Neuronal stem cell (in vitro differentiated cells): ENCODE measurements at regions not wholly inside any gene's neighbourhood (a gene's known extent, or its start where the extent isn't known, plus 50 kb on each side); places are given as distances from the start of the nearest gene placed in this dataset.
A peak's percentile ranks its signal among the peaks of the same experiment; 100 is the strongest.

ENCODE experiments used
- DNase-seq: peaks from one replicate; pipeline ENCODE4 v3.0.0-alpha.2; 2013; ENCODE audit warnings: low spot score
- H2AFZ ChIP-seq: one replicate; pipeline ENCODE4 v1.6.1; 2013; ENCODE audit warnings: mild to moderate bottlenecking, low read length, inconsistent platforms
- H2AK5ac ChIP-seq: 2 replicates; pipeline ENCODE4 v1.6.1; 2013; ENCODE audit warnings: low read depth, mild to moderate bottlenecking, inconsistent platforms, low read length, moderate library complexity, mixed read lengths
- H2BK120ac ChIP-seq: 2 replicates; pipeline ENCODE4 v1.6.1; 2013; ENCODE audit warnings: low read depth, mild to moderate bottlenecking, inconsistent platforms, low read length, moderate library complexity, mixed read lengths
- H2BK12ac ChIP-seq: one replicate; pipeline ENCODE4 v1.6.1; 2013; ENCODE audit warnings: low read length, inconsistent platforms
- H2BK15ac ChIP-seq: 2 replicates; pipeline ENCODE4 v1.6.1; 2013; ENCODE audit warnings: mild to moderate bottlenecking, low read length, inconsistent platforms, mixed read lengths
- H2BK5ac ChIP-seq: one replicate; pipeline ENCODE4 v1.6.1; 2013; ENCODE audit warnings: inconsistent platforms, mild to moderate bottlenecking, low read length, moderate library complexity
- H3K14ac ChIP-seq: one replicate; pipeline ENCODE4 v1.6.1; 2013; ENCODE audit warnings: low read length, inconsistent platforms
- H3K18ac ChIP-seq: 2 replicates; pipeline ENCODE4 v1.6.1; 2013; ENCODE audit warnings: low read length, inconsistent platforms
- H3K23ac ChIP-seq: 2 replicates; pipeline ENCODE4 v1.6.1; 2013; ENCODE audit warnings: low read depth, mild to moderate bottlenecking, mixed read lengths, low read length, inconsistent platforms; ENCODE audit not compliant: poor library complexity
- H3K27ac ChIP-seq: replicated peaks from 3 replicates; pipeline ENCODE4 v1.5.1; 2013; ENCODE audit warnings: low read length, inconsistent platforms
- H3K27me3 ChIP-seq, 3 experiments: 2 replicates each; pipeline ENCODE4 v1.6.1; 2013; ENCODE audit warnings: low read length in 3 of 3, mild to moderate bottlenecking in 2 of 3, inconsistent platforms in 1 of 3, low read depth in 1 of 3, mixed read lengths in 1 of 3, moderate library complexity in 1 of 3; ENCODE audit not compliant: control insufficient read depth in 3 of 3, insufficient read depth in 3 of 3
- H3K36me3 ChIP-seq, 2 donors: replicated peaks in 1 of 2; 2 replicates each; pipeline ENCODE4 v1.6.1; 2013; ENCODE audit warnings: low read length in 2 of 2; ENCODE audit not compliant: control insufficient read depth in 2 of 2, insufficient read depth in 2 of 2
- H3K4ac ChIP-seq: 2 replicates; pipeline ENCODE4 v1.6.1; 2013; ENCODE audit warnings: inconsistent platforms, mild to moderate bottlenecking, low read length, moderate library complexity
- H3K4me1 ChIP-seq, 2 donors: 1 replicate in 1 of 2; 2 replicates in 1 of 2; pipeline ENCODE4 v1.6.1; 2013; ENCODE audit warnings: low read length in 2 of 2, low read depth in 1 of 2; ENCODE audit not compliant: control insufficient read depth in 2 of 2, insufficient read depth in 1 of 2
- H3K4me2 ChIP-seq: one replicate; pipeline ENCODE4 v1.6.1; 2013; ENCODE audit warnings: mild to moderate bottlenecking, low read length, inconsistent platforms; ENCODE audit not compliant: insufficient read depth, poor library complexity, severe bottlenecking
- H3K4me3 ChIP-seq, 2 donors: 2 replicates each; pipeline ENCODE4 v1.5.1; 2013; ENCODE audit warnings: low read length in 2 of 2, mild to moderate bottlenecking in 2 of 2, inconsistent platforms in 1 of 2, moderate library complexity in 1 of 2
- H3K79me1 ChIP-seq: one replicate; pipeline ENCODE4 v1.6.1; 2013; ENCODE audit warnings: low read depth, mild to moderate bottlenecking, inconsistent platforms, low read length, moderate library complexity
- H3K9ac ChIP-seq: one replicate; pipeline ENCODE4 v1.6.1; 2013; ENCODE audit warnings: mild to moderate bottlenecking, low read depth, low read length, inconsistent platforms; ENCODE audit not compliant: poor library complexity
- H3K9me3 ChIP-seq, 2 donors: replicated peaks in 1 of 2; 2 replicates each; pipeline versions ENCODE3 to v1.6.1; 2013; ENCODE audit warnings: low read length in 2 of 2, mild to moderate bottlenecking in 2 of 2, inconsistent platforms in 1 of 2, low read depth in 1 of 2, mixed read lengths in 1 of 2, moderate library complexity in 1 of 2; ENCODE audit not compliant: control insufficient read depth in 2 of 2, insufficient read depth in 1 of 2
- H4K8ac ChIP-seq: one replicate; pipeline ENCODE4 v1.6.1; 2013; ENCODE audit warnings: low read depth, mild to moderate bottlenecking, inconsistent platforms, low read length, moderate library complexity
- H4K91ac ChIP-seq: one replicate; pipeline ENCODE4 v1.6.1; 2013; ENCODE audit warnings: low read length, low read depth, mild to moderate bottlenecking, inconsistent platforms; ENCODE audit not compliant: poor library complexity
- WGBS, 2 donors: extraction: QIAGEN DNeasy Blood & Tissue Kit; methylation state at CpG; one replicate each; pipeline ENCODE4 v1.1.7; 2013; ENCODE audit warnings: missing lambda C conversion rate in 2 of 2, mixed read lengths in 1 of 2; ENCODE audit not compliant: insufficient read length in 2 of 2, insufficient replicate concordance in 1 of 2; ENCODE audit errors: extremely low coverage in 2 of 2; 5-methylcytosine and 5-hydroxymethylcytosine counted together

DNA sequence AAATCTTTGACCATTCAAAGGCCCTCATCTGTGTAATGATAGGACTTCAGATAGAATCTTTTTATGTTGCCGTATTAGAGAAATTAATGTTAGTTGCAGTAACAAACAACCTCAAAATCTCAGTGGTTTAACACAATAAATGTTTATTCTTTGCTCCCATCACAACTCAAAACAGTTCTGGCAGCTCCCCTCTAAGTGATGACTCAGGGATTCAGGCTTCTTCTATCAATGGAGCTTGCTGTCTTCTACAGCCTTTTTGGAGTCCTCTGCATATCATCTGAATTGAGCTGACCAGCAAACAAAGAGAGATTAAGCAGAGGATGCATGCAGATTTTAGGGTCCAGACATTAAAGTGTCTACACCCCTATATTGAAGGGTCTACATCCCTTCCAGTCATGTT, 59.1 kb upstream of the RAB3GAP2 start:
- no peak overlapping the region for H2AK5ac ChIP-seq
- no peak overlapping the region for H3K14ac ChIP-seq
- no peak overlapping the region for H4K8ac ChIP-seq
- H3K4me2 ChIP-seq: no peak overlapping the region
- no peak overlapping the region for H3K27ac ChIP-seq
- H3K18ac ChIP-seq: no peak overlapping the region
- no peak overlapping the region for H2BK15ac ChIP-seq
- H3K79me1 ChIP-seq: no peaks in the 10 kb centered on the region
- H2BK5ac ChIP-seq: no peak overlapping the region
- peaks cover 0 to 5% (median 0%) of the 10 kb centered on the region in 3 experiments for H3K27me3 ChIP-seq
- WGBS, 2 donors: no CpG with 5 or more reads among the region's 1 CpG
- H3K4me3 ChIP-seq: no peak overlapping the region
- no peaks in the 10 kb centered on the region for H3K36me3 ChIP-seq
- no peak overlapping the region for H2BK120ac ChIP-seq
- no peak overlapping the region for H2AFZ ChIP-seq
- H4K91ac ChIP-seq: no peak overlapping the region
- DNase-seq: no peak
- H2BK12ac ChIP-seq: no peak overlapping the region
- no peak overlapping the region for H3K4ac ChIP-seq
- no peak overlapping the region for H3K23ac ChIP-seq
- H3K9me3 ChIP-seq: no peaks in the 10 kb centered on the region
- H3K9ac ChIP-seq: no peak overlapping the region
- peaks cover 0 to 2% of the 10 kb centered on the region in 2 donors for H3K4me1 ChIP-seq

DNA sequence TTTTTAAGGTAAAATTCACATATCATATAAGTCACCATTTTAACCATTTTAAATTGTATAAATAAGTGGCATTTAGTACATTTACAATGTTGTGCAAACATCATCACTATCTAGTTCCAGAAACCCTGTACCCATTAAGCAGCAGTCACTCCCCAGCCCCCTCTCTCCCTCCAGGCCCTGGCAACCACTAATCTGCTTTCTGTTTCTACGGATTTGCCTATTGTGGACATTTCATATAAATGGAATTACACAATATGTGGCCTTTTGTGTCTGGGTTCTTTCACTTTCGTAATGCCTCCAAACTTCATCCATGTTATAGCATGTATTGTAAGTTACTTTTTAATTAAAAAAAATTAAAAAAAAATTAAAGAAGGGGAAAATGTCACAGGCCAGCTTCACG, 58.0 kb upstream of the RAB3GAP2 start:
- Histone ChIP-seq H2BK5ac (no peak overlapping the region), H3K4me3 (no peak overlapping the region)
- no peak for DNase-seq

DNA sequence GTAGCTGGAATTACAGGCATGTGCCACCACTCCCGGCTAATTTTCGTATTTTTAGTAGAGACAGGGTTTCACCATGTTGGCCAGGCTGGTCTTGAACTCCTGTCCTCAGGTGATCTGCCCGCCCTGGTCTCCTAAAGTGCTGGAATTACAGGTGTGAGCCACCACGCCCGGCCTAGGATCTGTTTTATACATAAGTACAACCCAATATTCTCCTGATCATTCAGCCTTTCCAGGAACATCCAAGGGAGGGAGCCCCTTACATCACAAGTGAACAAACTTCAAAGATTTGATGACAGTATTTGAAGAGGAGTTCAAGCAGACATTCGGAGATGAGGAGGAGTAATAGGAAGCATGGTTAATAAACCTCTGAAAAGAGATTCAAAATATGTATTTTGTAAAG, 54.9 kb upstream of the RAB3GAP2 start:
- WGBS, 2 donors: no CpG with 5 or more reads among the region's 6 CpGs
- no peak overlapping the region for H3K4me3 ChIP-seq
- no peak overlapping the region for H4K91ac ChIP-seq
- H3K23ac ChIP-seq: no peak overlapping the region
- H3K9me3 ChIP-seq: no peaks in the 10 kb centered on the region
- no peak overlapping the region for H2BK12ac ChIP-seq
- no peak overlapping the region for H3K14ac ChIP-seq
- no peak overlapping the region for H2AFZ ChIP-seq
- no peak overlapping the region for H2AK5ac ChIP-seq
- H3K4me2 ChIP-seq: no peak overlapping the region
- H3K4ac ChIP-seq: no peak overlapping the region
- no peaks in the 10 kb centered on the region for H3K36me3 ChIP-seq
- H3K18ac ChIP-seq: no peak overlapping the region
- no peak overlapping the region for H3K27ac ChIP-seq
- no peak overlapping the region for H2BK5ac ChIP-seq
- peaks cover 0 to 2% of the 10 kb centered on the region in 2 donors for H3K4me1 ChIP-seq
- H4K8ac ChIP-seq: no peak overlapping the region
- H3K9ac ChIP-seq: no peak overlapping the region
- no peak overlapping the region for H2BK120ac ChIP-seq
- no peaks in the 10 kb centered on the region for H3K79me1 ChIP-seq
- peaks cover 0 to 5% (median 0%) of the 10 kb centered on the region in 3 experiments for H3K27me3 ChIP-seq
- DNase-seq: no peak
- H2BK15ac ChIP-seq: no peak overlapping the region

More for the DNA sequence above, 58.0 kb upstream of the RAB3GAP2 start:
- H3K4me1 ChIP-seq: peaks cover 0 to 2% of the 10 kb centered on the region in 2 donors
- H3K14ac ChIP-seq: no peak overlapping the region
- H3K27ac ChIP-seq: no peak overlapping the region
- peaks cover 0 to 5% (median 0%) of the 10 kb centered on the region in 3 experiments for H3K27me3 ChIP-seq
- no peak overlapping the region for H2AFZ ChIP-seq
- H3K4ac ChIP-seq: no peak overlapping the region
- WGBS, 2 donors: no CpG with 5 or more reads among the region's 3 CpGs
- no peak overlapping the region for H4K91ac ChIP-seq
- no peak overlapping the region for H2AK5ac ChIP-seq
- H3K23ac ChIP-seq: no peak overlapping the region
- H2BK15ac ChIP-seq: no peak overlapping the region
- H3K36me3 ChIP-seq: no peaks in the 10 kb centered on the region
- H3K79me1 ChIP-seq: no peaks in the 10 kb centered on the region
- no peak overlapping the region for H4K8ac ChIP-seq
- no peak overlapping the region for H2BK120ac ChIP-seq
- H3K18ac ChIP-seq: no peak overlapping the region
- no peaks in the 10 kb centered on the region for H3K9me3 ChIP-seq
- H3K9ac ChIP-seq: no peak overlapping the region
- no peak overlapping the region for H2BK12ac ChIP-seq
- H3K4me2 ChIP-seq: no peak overlapping the region

DNA sequence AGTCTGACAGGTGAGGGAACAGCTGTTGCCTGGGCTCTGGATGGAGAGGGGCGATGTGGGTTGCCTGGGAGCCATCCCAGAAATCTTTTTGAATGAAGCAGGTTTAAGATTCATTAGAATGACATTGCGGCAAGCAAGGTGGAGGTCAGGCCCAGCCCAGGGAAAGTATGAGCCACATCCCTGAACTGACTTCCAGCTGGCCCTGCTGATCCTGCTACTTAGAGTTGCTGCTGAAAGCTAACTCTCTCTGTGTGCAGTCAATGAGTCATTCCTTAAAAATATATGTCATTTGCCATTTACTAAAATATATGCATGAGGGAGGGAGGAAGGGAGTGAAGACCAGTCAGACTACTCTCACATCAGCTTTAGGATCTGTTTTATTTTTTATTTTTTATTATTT, 54.3 kb upstream of the RAB3GAP2 start:
- Histone ChIP-seq H3K18ac (no peak overlapping the region), H3K27ac (no peak overlapping the region), H3K4ac (no peak overlapping the region), H4K91ac (no peak overlapping the region), H2BK12ac (no peak overlapping the region), H2BK5ac (no peak overlapping the region), H3K27me3 (peaks cover 0 to 9% (median 0%) of the 10 kb centered on the region in 3 experiments), H3K79me1 (no peaks in the 10 kb centered on the region), H3K4me1 (peaks cover 0 to 2% of the 10 kb centered on the region in 2 donors), H3K9me3 (no peaks in the 10 kb centered on the region), H3K23ac (no peak overlapping the region), H2BK15ac (no peak overlapping the region), H3K4me2 (no peak overlapping the region), H2AK5ac (no peak overlapping the region), H3K36me3 (no peaks in the 10 kb centered on the region), H2AFZ (no peak overlapping the region), H3K9ac (no peak overlapping the region), H3K4me3 (no peak overlapping the region), H2BK120ac (no peak overlapping the region), H4K8ac (no peak overlapping the region), H3K14ac (peak overlapping the region; percentile 50)
- DNase-seq: no peak
- no CpG with 5 or more reads among the region's 2 CpGs for WGBS, 2 donors
